NCI-H345 treated with DMSO at 0.1 percent for 48 hours (cell line): ENCODE measurements at regions not wholly inside any gene's neighbourhood (a gene's known extent, or its start where the extent isn't known, plus 50 kb on each side); places are given as distances from the start of the nearest gene placed in this dataset.
A peak's percentile ranks its signal among the peaks of the same experiment; 100 is the strongest.
"Not testable (repeated sequence)": the region's sequence is repeated elsewhere in the genome, so short reads cannot be mapped to it uniquely, and the experiment has no call there.

Source experiments
- DNase-seq: peaks from one replicate; lab custom pipeline; 2025; ENCODE audit not compliant: unreplicated experiment; lab: John Stamatoyannopoulos, UW

GRCh38 chr4:112036886-112037285 lies 108.4 kb upstream of the FAM241A start:
- DNase-seq, result no peak

DNA sequence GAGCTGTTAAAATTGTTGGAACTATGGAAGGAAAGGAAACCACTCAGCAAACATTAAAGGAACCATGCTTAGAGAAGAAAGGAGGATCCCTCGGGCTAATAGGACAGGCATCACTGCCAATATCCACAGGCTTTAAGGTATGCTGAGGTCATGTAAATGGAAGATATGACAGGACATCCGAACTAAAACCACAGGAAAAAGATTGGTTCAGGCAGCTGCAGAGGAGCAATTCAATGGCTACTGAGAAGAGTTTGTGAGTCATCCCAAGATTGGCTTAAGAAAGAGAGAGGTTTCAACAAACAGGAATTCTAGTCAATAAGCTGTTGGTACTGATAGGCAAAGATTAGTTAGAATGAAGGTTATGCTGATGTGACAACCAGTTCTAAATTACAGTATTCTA lies 106.4 kb upstream of the FAM241A start:
- DNase-seq, result no peak

GRCh38 chr4:112049119-112049518 lies 96.1 kb upstream of the FAM241A start:
- not testable (repeated sequence) for DNase-seq

GRCh38 chr4:112053825-112054350 lies 91.4 kb upstream of the FAM241A start:
- DNase-seq, result no peak

DNA sequence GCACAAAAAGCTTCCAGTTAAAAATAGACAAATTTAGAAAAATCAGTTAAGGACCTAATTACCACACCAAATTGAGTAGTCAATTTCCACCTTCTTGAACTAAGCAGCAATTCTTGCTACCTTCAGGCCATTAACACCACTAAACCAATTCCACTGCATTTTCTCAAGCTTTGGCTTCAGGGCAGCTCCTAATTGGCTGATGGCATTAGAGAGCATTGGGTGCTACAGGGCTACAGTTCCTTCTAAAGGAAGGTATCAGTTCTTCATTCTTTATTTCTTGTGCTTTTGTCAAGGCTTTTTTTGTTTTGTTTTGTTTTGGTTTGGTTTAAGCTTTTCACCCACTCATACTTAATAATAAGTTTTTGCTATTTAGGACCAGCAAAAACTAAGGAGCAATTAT lies 90.2 kb upstream of the FAM241A start:
- DNase-seq, result no peak

- no peak for DNase-seq
These were observed 87.8 kb upstream of the FAM241A start for GRCh38 chr4:112057470-112057869.

DNA sequence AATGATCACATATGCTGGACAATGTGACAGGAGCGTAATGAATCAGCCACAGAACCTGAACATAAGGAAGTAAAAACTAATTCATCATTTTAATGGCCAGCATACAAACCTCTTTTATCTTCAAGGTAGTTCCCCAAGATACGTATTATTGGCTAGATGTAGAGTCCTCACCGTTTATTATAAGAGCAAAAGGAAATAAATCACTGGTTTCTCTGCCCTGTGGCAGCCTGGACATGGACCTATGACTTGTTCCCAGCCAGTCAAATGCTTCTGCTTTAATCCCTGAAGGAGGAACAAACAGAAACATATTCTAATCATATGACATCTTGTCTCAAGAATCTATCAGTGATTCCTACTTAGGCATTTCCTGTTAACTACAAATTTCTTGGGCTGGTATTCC lies 86.8 kb upstream of the FAM241A start:
- no peak for DNase-seq

GRCh38 chr4:112060212-112060611 lies 85.0 kb upstream of the FAM241A start:
- no peak for DNase-seq

DNA sequence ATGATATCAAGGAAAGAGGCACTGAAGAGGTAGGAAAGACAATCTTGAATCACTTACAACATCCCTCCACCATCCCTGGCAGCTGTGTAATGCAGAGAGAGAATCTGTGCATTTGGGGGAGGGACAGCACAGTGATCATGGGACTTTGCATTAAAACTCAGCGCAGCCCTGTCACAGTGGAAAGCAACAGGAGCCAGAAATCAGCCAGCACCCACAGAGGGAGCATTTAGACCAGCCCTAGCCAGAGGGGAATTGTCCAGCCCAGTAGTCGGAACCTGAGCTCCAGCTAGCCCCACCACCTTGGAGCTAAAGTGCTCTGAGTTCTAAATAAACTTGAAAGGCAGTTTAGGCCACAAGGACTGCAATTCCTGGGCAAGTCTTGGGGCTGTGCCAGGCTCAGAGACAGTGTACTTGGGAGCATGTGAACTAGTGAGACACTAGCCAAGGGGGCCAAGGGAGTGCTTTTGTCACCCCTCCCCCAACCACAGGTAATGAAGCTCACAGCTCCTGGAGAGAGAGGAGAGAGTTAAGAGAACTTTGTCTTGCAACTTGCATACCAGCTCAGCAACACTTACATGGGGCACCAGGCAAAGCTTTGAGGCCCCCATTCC lies 83.9 kb upstream of the FAM241A start:
- no peak for DNase-seq

DNA sequence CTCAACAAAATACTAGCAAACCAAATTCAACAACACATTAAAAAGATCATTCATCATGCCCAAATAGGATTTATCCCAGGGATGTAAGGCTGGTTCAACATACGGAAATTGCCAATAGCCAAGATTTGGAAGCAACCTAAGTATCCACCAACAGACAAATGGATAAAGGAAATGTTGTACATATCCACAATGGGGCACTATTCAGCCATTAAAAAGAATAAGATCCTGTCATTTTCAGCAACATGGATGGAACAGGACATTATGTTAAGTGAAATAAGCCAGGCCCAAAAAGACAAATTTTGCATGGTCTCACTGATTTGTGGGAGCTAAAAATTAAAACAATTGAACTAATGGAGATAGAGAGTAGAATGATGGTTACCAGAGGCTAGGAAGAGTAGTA lies 82.0 kb upstream of the FAM241A start:
- no peak for DNase-seq

GRCh38 chr4:112069110-112069509 lies 76.1 kb upstream of the FAM241A start:
- no peak for DNase-seq

- DNase-seq, result no peak
These were observed 72.1 kb upstream of the FAM241A start for GRCh38 chr4:112073181-112073580.

DNA sequence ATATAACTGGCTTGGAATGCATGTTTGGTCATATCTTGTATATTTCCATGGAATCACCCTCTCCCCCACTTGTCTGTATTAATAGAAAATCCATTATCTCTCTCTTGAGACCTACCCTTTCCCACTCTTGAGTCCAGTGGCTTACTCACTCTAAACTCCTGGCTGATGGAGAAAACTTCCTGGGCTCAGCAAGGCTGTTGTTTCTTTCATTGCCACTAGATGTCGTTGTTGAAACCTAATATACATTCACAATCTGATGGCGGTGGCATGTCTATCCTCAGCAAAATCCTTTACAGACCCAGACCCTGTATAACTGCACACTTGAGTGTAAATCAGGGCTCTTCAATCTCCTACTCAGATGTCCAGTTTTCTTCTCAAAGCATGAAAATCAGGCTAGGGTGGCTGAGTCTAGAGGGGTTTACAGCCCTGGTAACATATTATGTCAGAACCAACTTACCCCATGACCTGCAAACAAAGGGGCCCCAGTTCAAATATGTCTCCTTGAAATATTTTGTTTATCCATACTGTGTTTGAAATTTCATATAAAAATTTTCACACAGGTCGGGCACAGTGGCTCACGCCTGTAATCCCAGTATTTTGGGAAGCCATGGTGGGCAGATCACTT lies 70.0 kb upstream of the FAM241A start:
- peak; percentile 3 for DNase-seq

GRCh38 chr4:112075906-112076305 lies 69.3 kb upstream of the FAM241A start:
- no peak for DNase-seq

DNA sequence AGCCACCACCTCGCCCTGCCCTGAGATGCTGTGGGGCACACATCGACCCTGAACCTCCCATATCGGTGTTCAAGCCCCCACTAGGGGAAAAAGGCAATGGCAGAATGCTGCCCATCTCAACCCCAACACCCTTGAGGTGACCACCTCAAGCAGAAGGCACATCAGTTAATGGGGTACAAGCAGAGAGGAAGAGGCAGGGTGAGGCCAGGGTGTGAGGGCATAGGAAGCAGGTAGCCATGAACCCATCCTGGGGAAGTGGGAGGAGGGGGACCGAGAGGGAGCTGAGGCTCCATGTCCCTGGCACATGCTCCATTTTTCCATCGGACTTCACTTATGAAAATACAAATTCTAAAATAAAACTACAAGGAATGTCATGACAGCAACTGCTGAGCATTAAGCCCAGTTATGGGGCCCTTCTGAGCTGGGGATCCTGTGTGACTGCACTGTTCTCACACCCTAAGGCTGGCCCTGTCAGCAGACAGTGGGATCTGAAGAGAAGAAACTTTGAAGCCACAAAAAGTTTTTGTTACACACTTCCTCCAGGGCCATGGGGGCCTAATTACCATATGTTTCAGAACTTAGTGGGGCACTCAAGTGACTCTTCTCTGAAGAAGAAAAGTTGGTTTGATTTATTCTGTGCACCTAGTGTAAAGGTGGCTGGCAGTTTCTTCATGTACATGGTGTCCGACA lies 68.2 kb upstream of the FAM241A start:
- DNase-seq, result no peak

GRCh38 chr4:112077743-112078142 lies 67.5 kb upstream of the FAM241A start:
- DNase-seq, result no peak

DNA sequence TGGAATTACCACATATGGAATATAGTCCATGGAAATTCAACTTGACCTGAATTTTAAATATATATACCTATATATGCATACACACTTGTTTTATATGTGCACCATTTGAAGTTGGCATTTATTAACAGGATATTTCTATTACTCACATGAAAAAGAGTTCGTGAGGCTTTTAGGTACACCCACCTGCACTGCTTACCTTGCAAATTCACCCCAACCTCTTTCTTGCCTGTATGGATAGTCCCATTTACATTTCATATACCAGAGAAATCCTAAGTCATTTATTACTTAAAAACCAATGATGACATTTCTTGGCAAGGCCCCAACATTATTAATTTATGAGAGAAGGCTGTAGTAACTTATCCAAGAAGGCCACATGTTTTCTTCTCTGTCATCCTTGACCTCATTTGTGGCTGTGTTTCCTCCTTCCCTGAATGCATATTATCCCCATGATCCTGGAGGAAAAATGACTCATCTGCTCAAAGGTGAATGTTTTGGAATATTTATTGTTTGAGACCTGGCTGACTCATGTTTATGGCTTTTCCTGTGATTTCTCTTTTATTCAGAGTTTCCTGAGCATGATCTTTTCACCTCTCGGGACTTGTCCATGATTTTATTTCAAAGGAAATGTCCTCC lies 62.2 kb upstream of the FAM241A start:
- DNase-seq, result no peak

DNA sequence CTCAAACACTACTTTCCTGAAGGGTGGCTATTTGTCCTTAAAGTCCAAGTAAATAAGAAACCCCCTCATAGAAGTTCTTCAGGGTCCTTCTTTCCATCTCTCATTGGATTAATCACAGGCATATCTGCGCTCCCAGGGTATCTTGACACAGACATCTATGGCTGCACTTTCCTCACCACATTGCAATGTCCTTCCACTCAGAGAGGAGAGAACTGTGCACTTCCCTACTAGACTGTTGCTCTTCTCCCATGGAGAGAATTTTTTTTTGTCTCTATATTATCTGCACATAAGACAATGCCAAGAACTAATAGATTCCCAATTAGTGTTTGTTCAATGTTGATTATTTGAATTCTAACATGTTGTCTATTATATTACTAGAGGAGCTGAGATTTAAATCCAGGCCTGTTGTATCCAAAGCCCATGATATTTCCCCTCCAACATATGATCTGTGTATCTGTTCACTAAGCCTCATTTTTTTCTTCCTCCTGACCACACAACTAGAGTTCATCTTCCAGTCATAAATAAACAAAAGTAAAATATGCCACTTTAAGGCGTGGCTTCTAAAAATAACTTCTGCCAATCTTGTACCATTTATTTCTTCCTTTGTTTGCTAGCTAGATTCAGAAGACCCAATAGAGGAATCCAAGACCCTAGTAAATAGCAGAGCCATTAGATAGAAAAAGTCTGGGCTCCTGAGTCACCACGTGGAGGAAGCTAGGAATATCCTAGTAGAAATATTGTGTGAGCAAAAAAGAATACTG lies 61.5 kb upstream of the FAM241A start:
- no peak for DNase-seq

DNA sequence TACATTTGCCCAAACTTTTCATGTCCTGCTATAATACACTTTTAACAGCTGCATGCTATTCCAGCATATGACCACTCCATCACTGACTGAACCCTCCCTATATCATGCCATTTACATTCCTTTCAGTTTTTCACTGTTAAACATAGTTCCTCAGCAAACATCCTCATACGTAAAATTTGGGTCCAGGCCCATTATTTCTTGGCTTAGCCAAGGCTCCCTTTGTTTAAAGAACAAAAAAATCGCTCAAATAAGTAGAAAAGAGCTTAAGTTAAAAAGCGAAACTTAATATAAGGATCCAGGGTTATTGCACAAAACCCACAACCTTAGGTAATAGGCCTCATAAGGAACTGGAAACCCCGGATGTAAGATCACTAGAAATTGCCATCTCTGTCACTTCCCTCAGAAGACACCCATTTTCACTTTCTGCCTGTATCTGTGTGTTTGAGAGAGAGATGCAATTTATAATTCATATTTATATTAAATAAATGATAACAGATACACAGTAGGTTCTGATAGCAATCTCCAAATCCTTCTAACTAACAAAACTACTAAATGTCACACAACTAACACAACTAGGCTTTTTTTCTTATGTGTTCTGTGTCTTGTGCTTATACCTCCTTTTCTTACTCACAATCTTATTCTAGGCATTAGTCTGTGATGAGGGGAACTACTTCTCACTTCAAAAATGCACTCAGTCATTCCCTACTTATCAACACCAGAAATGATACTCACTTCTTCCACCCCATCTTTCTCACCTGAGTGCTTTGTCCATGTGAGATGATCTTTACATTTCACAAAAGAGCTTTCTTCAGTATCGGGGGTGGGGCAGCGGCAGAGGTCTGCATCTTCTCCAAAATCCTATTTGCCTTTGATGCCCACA lies 59.9 kb upstream of the FAM241A start:
- DNase-seq, result no peak

GRCh38 chr4:112086036-112086434 lies 59.2 kb upstream of the FAM241A start:
- DNase-seq, result no peak
